Activated CD8-positive, alpha-beta T cell treated with anti-CD3 and anti-CD28 coated beads for 36 hours (primary cell): ENCODE measurements at regions not wholly inside any gene's neighbourhood (a gene's known extent, or its start where the extent isn't known, plus 50 kb on each side); places are given as distances from the start of the nearest gene placed in this dataset.

Experiments used
- ATAC-seq: fragments of 200-7000 bp; cut with Tn5 transposase; one replicate; pipeline ENCODE4 v1.10.0; 2021; ENCODE audit warnings: mild to moderate bottlenecking, moderate library complexity
- CTCF ChIA-PET: fragments of 350-600 bp; sonication (Branson Sonifier 250); formaldehyde crosslinking; loops from one replicate; lab custom pipeline; 2021; ENCODE audit warnings: antibody characterized with exemption; lab: Charles Lee
- POLR2A ChIA-PET: fragments of 350-600 bp; sonication (Branson Sonifier 250); formaldehyde crosslinking; loops from one replicate; lab custom pipeline; 2021; ENCODE audit warnings: antibody characterized with exemption; lab: Charles Lee
- DNase-seq: peaks from one replicate; pipeline ENCODE4 v3.0.0-alpha.2; 2020
- H3K27ac Mint-ChIP-seq: one replicate; pipeline ENCODE4 v1.8.0; 2021; ENCODE audit warnings: mild to moderate bottlenecking, mixed read lengths
- H3K27me3 Mint-ChIP-seq: one replicate; pipeline ENCODE4 v1.8.0; 2021; ENCODE audit warnings: mixed read lengths
- H3K36me3 Mint-ChIP-seq: one replicate; pipeline ENCODE4 v1.8.0; 2021; ENCODE audit warnings: low read depth, mixed read lengths
- H3K4me1 Mint-ChIP-seq: one replicate; pipeline ENCODE4 v1.8.0; 2021; ENCODE audit warnings: low read depth, mixed read lengths
- H3K4me3 Mint-ChIP-seq: one replicate; pipeline ENCODE4 v1.8.0; 2021; ENCODE audit warnings: mild to moderate bottlenecking, moderate library complexity, mixed read lengths
- H3K9me3 Mint-ChIP-seq: one replicate; pipeline ENCODE4 v1.8.0; 2021; ENCODE audit warnings: mixed read lengths
- intact Hi-C: fragments of 100-400 bp; cut with micrococcal nuclease; formaldehyde crosslinking; loops from one replicate; pipeline ENCODE4 v1.10.0; 2022
- TF ChIP-seq, protein P1 (sequence below): fragments of 200-600 bp; IDR thresholded peaks from one replicate; pipeline ENCODE4 v1.8.0; 2022; ENCODE audit warnings: antibody characterized with exemption, mild to moderate bottlenecking

- TF ChIP-seq, protein P1, sequence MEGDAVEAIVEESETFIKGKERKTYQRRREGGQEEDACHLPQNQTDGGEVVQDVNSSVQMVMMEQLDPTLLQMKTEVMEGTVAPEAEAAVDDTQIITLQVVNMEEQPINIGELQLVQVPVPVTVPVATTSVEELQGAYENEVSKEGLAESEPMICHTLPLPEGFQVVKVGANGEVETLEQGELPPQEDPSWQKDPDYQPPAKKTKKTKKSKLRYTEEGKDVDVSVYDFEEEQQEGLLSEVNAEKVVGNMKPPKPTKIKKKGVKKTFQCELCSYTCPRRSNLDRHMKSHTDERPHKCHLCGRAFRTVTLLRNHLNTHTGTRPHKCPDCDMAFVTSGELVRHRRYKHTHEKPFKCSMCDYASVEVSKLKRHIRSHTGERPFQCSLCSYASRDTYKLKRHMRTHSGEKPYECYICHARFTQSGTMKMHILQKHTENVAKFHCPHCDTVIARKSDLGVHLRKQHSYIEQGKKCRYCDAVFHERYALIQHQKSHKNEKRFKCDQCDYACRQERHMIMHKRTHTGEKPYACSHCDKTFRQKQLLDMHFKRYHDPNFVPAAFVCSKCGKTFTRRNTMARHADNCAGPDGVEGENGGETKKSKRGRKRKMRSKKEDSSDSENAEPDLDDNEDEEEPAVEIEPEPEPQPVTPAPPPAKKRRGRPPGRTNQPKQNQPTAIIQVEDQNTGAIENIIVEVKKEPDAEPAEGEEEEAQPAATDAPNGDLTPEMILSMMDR, result no peak
- Mint-ChIP-seq H3K36me3 (no peaks in the 10 kb centered on the region), H3K4me1 (peaks cover 9% of the 10 kb centered on the region), H3K4me3 (no peak overlapping the region), H3K9me3 (no peaks in the 10 kb centered on the region), H3K27ac (no peak overlapping the region), H3K27me3 (peaks cover 2% of the 10 kb centered on the region)
- intact Hi-C loops, result loop anchor here (10.0 kb wide), 1 partner anchor 195 kb away; no protein-coding TSS in a partner anchor
- DNase-seq (peak; percentile 4), ATAC-seq (peak; percentile 76)
- CTCF ChIA-PET, result interaction anchor here (0.8 to 1.8 kb wide), 2 partner anchors 195 to 249 kb away, joined by 3 to 4 read pairs; no protein-coding TSS in a partner anchor
- POLR2A ChIA-PET, result no interaction called here
These were observed 83.3 kb upstream of the CCDC112 start for GRCh38 chr5:115379622-115380344.

DNA sequence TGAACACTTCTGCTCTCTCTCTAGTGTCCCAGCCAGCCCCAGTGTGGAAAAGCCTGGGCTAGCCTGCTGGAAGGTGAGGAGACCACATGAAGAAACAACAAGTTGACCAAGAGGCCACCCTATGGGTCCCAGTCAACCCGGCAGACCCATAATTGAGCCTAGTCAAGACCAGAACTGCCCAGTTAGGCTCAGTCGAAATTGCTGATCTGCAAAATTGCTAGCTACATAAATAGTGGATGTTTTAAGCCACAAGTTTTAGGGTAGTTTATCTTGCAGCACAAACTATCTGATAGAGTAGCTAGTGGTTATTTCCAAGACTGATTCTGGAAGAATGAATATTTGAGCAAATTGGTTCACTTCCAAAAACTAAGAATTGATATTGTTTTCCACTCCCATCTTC, 82.3 kb upstream of the CCDC112 start:
- CTCF ChIA-PET, result interaction anchor here (1.2 to 1.3 kb wide), 2 partner anchors 9 to 69 kb away, joined by 3 to 4 read pairs; no protein-coding TSS in a partner anchor
- Mint-ChIP-seq H3K36me3 (no peaks in the 10 kb centered on the region), H3K4me1 (peaks cover 9% of the 10 kb centered on the region), H3K9me3 (no peaks in the 10 kb centered on the region), H3K27me3 (peaks cover 2% of the 10 kb centered on the region), H3K4me3 (no peak overlapping the region), H3K27ac (no peak overlapping the region)
- no peak for ATAC-seq
- TF ChIP-seq, protein P1, result no peak
- POLR2A ChIA-PET, result no interaction called here
- no peak for DNase-seq
- intact Hi-C loops, result loop anchor here (10.0 kb wide), 1 partner anchor 196 kb away; no protein-coding TSS in a partner anchor

- DNase-seq (no peak), ATAC-seq (peak; percentile 72)
- intact Hi-C loops, result loop anchor here (10.0 kb wide), 1 partner anchor 197 kb away; no protein-coding TSS in a partner anchor
- H3K4me3 Mint-ChIP-seq, result no peak overlapping the region
- H3K4me1 Mint-ChIP-seq, result peaks cover 9% of the 10 kb centered on the region
- no peaks in the 10 kb centered on the region for H3K9me3 Mint-ChIP-seq
- POLR2A ChIA-PET, result interaction anchor here (0.7 kb wide), 1 partner anchor 671 kb away, joined by 3 read pairs; no protein-coding TSS in a partner anchor
- CTCF ChIA-PET, result interaction anchor here (1.2 to 1.3 kb wide), 2 partner anchors 10 to 68 kb away, joined by 3 to 4 read pairs; no protein-coding TSS in a partner anchor
- no peak overlapping the region for H3K27ac Mint-ChIP-seq
- peaks cover 5% of the 10 kb centered on the region for H3K27me3 Mint-ChIP-seq
- H3K36me3 Mint-ChIP-seq, result no peaks in the 10 kb centered on the region
- TF ChIP-seq, protein P1, result no peak
These were observed 81.2 kb upstream of the CCDC112 start for GRCh38 chr5:115377468-115378217.

GRCh38 chr5:115375893-115376292, 79.4 kb upstream of the CCDC112 start:
- CTCF ChIA-PET, result interaction anchor here (1.0 to 2.0 kb wide), 3 partner anchors 11 to 198 kb away, joined by 3 to 11 read pairs (median 3); no protein-coding TSS in a partner anchor
- POLR2A ChIA-PET, result no interaction called here
- ATAC-seq, result no peak
- Mint-ChIP-seq H3K4me3 (no peak overlapping the region), H3K27me3 (peaks cover 5% of the 10 kb centered on the region), H3K9me3 (no peaks in the 10 kb centered on the region), H3K4me1 (peaks cover 9% of the 10 kb centered on the region), H3K27ac (no peak overlapping the region), H3K36me3 (no peaks in the 10 kb centered on the region)
- DNase-seq, result no peak
- TF ChIP-seq, protein P1, result no peak
- intact Hi-C loops, result loop anchor here (10.0 kb wide), 1 partner anchor 199 kb away; no protein-coding TSS in a partner anchor
